SK-N-SH (cell line): ENCODE measurements at regions not wholly inside any gene's neighbourhood (a gene's known extent, or its start where the extent isn't known, plus 50 kb on each side); places are given as distances from the start of the nearest gene placed in this dataset.

Source experiments
- CTCF ChIA-PET: fragments of 300-600, 350-600 bp; formaldehyde crosslinking; extraction: SDS; loops from one replicate; lab custom pipeline; 2021; lab: Yijun Ruan, JAX
- POLR2A ChIA-PET: fragments of 350-600 bp; sonication (Branson Sonifier 250); formaldehyde crosslinking; extraction: SDS; loops from one replicate; lab custom pipeline; 2020; ENCODE audit warnings: antibody characterized with exemption, inconsistent platforms; lab: Yijun Ruan, JAX
- DNase-seq: peaks from one replicate; pipeline ENCODE4 v3.0.0; 2012
- H2AFZ ChIP-seq: fragments of 200-600 bp; sonication (generic); 2 replicates; pipeline ENCODE4 v1.8.1; 2016; ENCODE audit warnings: antibody characterized with exemption, mild to moderate bottlenecking, low read depth
- H3F3A ChIP-seq: fragments of 200-600 bp; sonication (generic); replicated peaks from 2 replicates; pipeline ENCODE3; 2016; ENCODE audit warnings: antibody characterized with exemption, mild to moderate bottlenecking; ENCODE audit not compliant: insufficient read depth
- H3K27ac ChIP-seq, 2 experiments: fragments of 200-500 bp in 1 of 2; fragments of 200-600 bp in 1 of 2; sonication (Bioruptor generic) in 1 of 2; sonication (generic), shearing (Covaris generic) in 1 of 2; 2 replicates each; pipeline versions ENCODE4 v1.5.1 to v1.6.1; 2014 to 2016; ENCODE audit warnings: low read depth in 2 of 2, inconsistent platforms in 1 of 2, low read length in 1 of 2, mild to moderate bottlenecking in 1 of 2, mixed read lengths in 1 of 2
- H3K27me3 ChIP-seq: fragments of 200-600 bp; sonication (generic), shearing (Covaris generic); 2 replicates; pipeline ENCODE4 v1.6.1; 2016; ENCODE audit warnings: mixed run types; ENCODE audit not compliant: insufficient read depth
- H3K36me3 ChIP-seq, 2 experiments: fragments of 200-500 bp in 1 of 2; fragments of 200-600 bp in 1 of 2; sonication (Bioruptor generic) in 1 of 2; sonication (generic) in 1 of 2; replicated peaks in 1 of 2; 2 replicates each; pipeline versions ENCODE3 to v1.5.1; 2014 to 2016; ENCODE audit warnings: low read length in 1 of 2, mild to moderate bottlenecking in 1 of 2; ENCODE audit not compliant: insufficient read depth in 2 of 2, control insufficient read depth in 1 of 2
- H3K4me1 ChIP-seq, 2 experiments: fragments of 200-500 bp in 1 of 2; fragments of 200-600 bp in 1 of 2; sonication (Bioruptor generic) in 1 of 2; sonication (generic), shearing (Covaris generic) in 1 of 2; 2 replicates each; pipeline versions ENCODE4 v1.5.1 to v1.6.1; 2014 to 2016; ENCODE audit warnings: low read depth in 1 of 2, low read length in 1 of 2, mixed run types in 1 of 2; ENCODE audit not compliant: insufficient read depth in 2 of 2, control insufficient read depth in 1 of 2
- H3K4me2 ChIP-seq: fragments of 200-600 bp; sonication (generic), shearing (Covaris generic); 2 replicates; pipeline ENCODE4 v1.6.1; 2017; ENCODE audit warnings: mixed run types
- H3K4me3 ChIP-seq, 2 experiments: fragments of 200-500 bp in 1 of 2; fragments of 200-600 bp in 1 of 2; sonication (Bioruptor generic) in 1 of 2; sonication (generic), shearing (Covaris generic) in 1 of 2; 2 replicates each; pipeline versions ENCODE4 v1.5.1 to v1.8.1; 2014 to 2016; ENCODE audit warnings: low read depth in 2 of 2, inconsistent platforms in 1 of 2, low read length in 1 of 2, mild to moderate bottlenecking in 1 of 2, mixed read lengths in 1 of 2, moderate library complexity in 1 of 2
- H3K79me2 ChIP-seq: fragments of 200-600 bp; sonication (generic); 2 replicates; pipeline ENCODE4 v1.8.1; 2017; ENCODE audit warnings: mild to moderate bottlenecking; ENCODE audit not compliant: insufficient read depth
- H3K9ac ChIP-seq: fragments of 200-600 bp; sonication (generic); 2 replicates; pipeline ENCODE4 v1.6.1; 2017; ENCODE audit warnings: mixed run types
- H3K9me2 ChIP-seq: fragments of 200-600 bp; sonication (generic); 2 replicates; pipeline ENCODE4 v1.6.1; 2017; ENCODE audit warnings: mixed run types
- H3K9me3 ChIP-seq: fragments of 200-600 bp; sonication (generic); 2 replicates; pipeline ENCODE4 v1.6.1; 2017; ENCODE audit warnings: mixed run types, mild to moderate bottlenecking, moderate library complexity
- H4K20me1 ChIP-seq: fragments of 200-600 bp; sonication (generic); 2 replicates; pipeline ENCODE4 v1.6.1; 2017; ENCODE audit warnings: mild to moderate bottlenecking, mixed run types; ENCODE audit not compliant: insufficient read depth
- CHD2 ChIP-seq: fragments of 150-350 bp; IDR thresholded peaks from 2 replicates; pipeline ENCODE4 v1.6.1; 2018; ENCODE audit warnings: low read length; ENCODE audit not compliant: partially characterized antibody
- CTCF ChIP-seq: fragments of 200-600 bp; sonication (generic); IDR thresholded peaks from 2 replicates; pipeline ENCODE4 v1.6.1; 2017; ENCODE audit warnings: antibody characterized with exemption, mild to moderate bottlenecking, moderate library complexity
- ELF1 ChIP-seq: IDR thresholded peaks from 2 replicates; pipeline ENCODE4 v1.4.0; 2012
- EP300 ChIP-seq, 2 experiments: IDR thresholded peaks; 2 replicates each; pipeline versions ENCODE4 v1.4.0 to v1.6.1; 2012; ENCODE audit warnings: borderline replicate concordance in 1 of 2, low read depth in 1 of 2, low read length in 1 of 2
- FOXM1 ChIP-seq: IDR thresholded peaks from 2 replicates; pipeline ENCODE4 v1.4.0; 2012; ENCODE audit warnings: low read depth, mild to moderate bottlenecking
- GABPA ChIP-seq: IDR thresholded peaks from 2 replicates; pipeline ENCODE4 v1.4.0; 2012; ENCODE audit warnings: low read depth, mild to moderate bottlenecking
- GATA2 ChIP-seq: sonication (generic); formaldehyde crosslinking; IDR thresholded peaks from 2 replicates; pipeline ENCODE4 v1.5.0; 2020; ENCODE audit warnings: mild to moderate bottlenecking, missing genetic modification reagents
- IRF3 ChIP-seq: fragments of 150-350 bp; IDR thresholded peaks from 2 replicates; pipeline ENCODE4 v1.6.1; 2016; ENCODE audit warnings: mild to moderate bottlenecking, low read depth, low read length
- MAX ChIP-seq: IDR thresholded peaks from 2 replicates; pipeline ENCODE4 v1.4.0; 2012; ENCODE audit warnings: low read depth
- MXI1 ChIP-seq: IDR thresholded peaks from 2 replicates; pipeline ENCODE4 v1.6.1; 2012; ENCODE audit warnings: mild to moderate bottlenecking, low read depth, low read length, improper control_type of control experiment
- REST ChIP-seq: IDR thresholded peaks from 2 replicates; pipeline ENCODE4 v1.6.1; 2012; ENCODE audit warnings: mild to moderate bottlenecking, low read depth, low read length, moderate library complexity
- RFX5 ChIP-seq: IDR thresholded peaks from 2 replicates; pipeline ENCODE4 v1.6.1; 2012; ENCODE audit warnings: mild to moderate bottlenecking, improper control_type of control experiment, low read length
- RXRA ChIP-seq: IDR thresholded peaks from 2 replicates; pipeline ENCODE4 v1.4.0; 2012; ENCODE audit warnings: low read depth, mild to moderate bottlenecking, borderline replicate concordance
- SIN3A ChIP-seq: IDR thresholded peaks from 2 replicates; pipeline ENCODE4 v1.6.1; 2012; ENCODE audit warnings: low read depth, mild to moderate bottlenecking, low read length, moderate library complexity, borderline replicate concordance
- SMC3 ChIP-seq: IDR thresholded peaks from 2 replicates; pipeline ENCODE4 v1.6.1; 2012; ENCODE audit warnings: low read depth, low read length, improper control_type of control experiment
- TAF1 ChIP-seq: IDR thresholded peaks from 2 replicates; pipeline ENCODE4 v1.6.1; 2012; ENCODE audit warnings: low read depth, mild to moderate bottlenecking, low read length, moderate library complexity, borderline replicate concordance
- TCF12 ChIP-seq: IDR thresholded peaks from 2 replicates; pipeline ENCODE4 v1.4.0; 2012
- TEAD4 ChIP-seq: IDR thresholded peaks from 2 replicates; pipeline ENCODE4 v1.4.0; 2012; ENCODE audit warnings: mild to moderate bottlenecking, borderline replicate concordance; ENCODE audit not compliant: insufficient read depth
- USF2 ChIP-seq: fragments of 150-350 bp; IDR thresholded peaks from 2 replicates; pipeline ENCODE4 v1.6.1; 2017; ENCODE audit warnings: antibody characterized with exemption, low read length, low read depth, borderline replicate concordance
- ZBTB33 ChIP-seq: IDR thresholded peaks from 2 replicates; pipeline ENCODE4 v1.4.0; 2012; ENCODE audit warnings: low read depth, borderline replicate concordance
- WGBS: methylation state at CpG from one replicate; pipeline ENCODE4 v1.1.6; 2017; ENCODE audit warnings: low lambda C conversion rate; 5-methylcytosine and 5-hydroxymethylcytosine counted together

GRCh38 chr3:66744521-66744920, 243.7 kb upstream of the LRIG1 start:
- no peaks in the 10 kb centered on the region; the same call in 1 of the 2 replicates for H3K27me3 ChIP-seq
- H3K27ac ChIP-seq, result no peak overlapping the region
- ChIA-PET POLR2A (no interaction called here), CTCF (interaction anchor here (0.7 to 0.8 kb wide), 2 partner anchors 13 to 330 kb away, joined by 3 read pairs; no protein-coding TSS in a partner anchor)
- H3K9ac ChIP-seq, result no peak overlapping the region
- TF ChIP-seq IRF3, result no peak
- no peak for TF ChIP-seq GATA2 (CRISPR knock-in tag)
- no peak for TF ChIP-seq EP300 (IDR thresholded peaks at IDR 0.05; ENCODE audit: borderline replicate concordance in 1 of 2, low read depth in 1 of 2, low read length in 1 of 2)
- TF ChIP-seq FOXM1, result no peak
- no peak for TF ChIP-seq MXI1
- TF ChIP-seq USF2, result no peak
- no peak for TF ChIP-seq RFX5
- no peak for TF ChIP-seq CTCF
- no peak for TF ChIP-seq MAX
- TF ChIP-seq TCF12, result no peak
- no peak for TF ChIP-seq REST
- TF ChIP-seq TEAD4, result no peak
- no peak for TF ChIP-seq SIN3A
- no peak for TF ChIP-seq CHD2
- no peak for TF ChIP-seq TAF1
- no peak for TF ChIP-seq RXRA
- no peak for TF ChIP-seq ZBTB33
- no peak for TF ChIP-seq GABPA
- TF ChIP-seq SMC3, result no peak
- TF ChIP-seq ELF1, result no peak
- no peak overlapping the region for H3K4me2 ChIP-seq
- H3K4me1 ChIP-seq, result no peaks in the 10 kb centered on the region; a peak in 1 of 4 replicates
- 8% methylated on average over 1 of the region's 1 CpG for WGBS
- no peaks in the 10 kb centered on the region for H3K9me2 ChIP-seq
- no peaks in the 10 kb centered on the region for H3K9me3 ChIP-seq
- H2AFZ ChIP-seq, result no peak overlapping the region
- no peaks in the 10 kb centered on the region for H4K20me1 ChIP-seq
- H3K36me3 ChIP-seq, result no peaks in the 10 kb centered on the region
- no peak overlapping the region for H3K4me3 ChIP-seq
- no peak for DNase-seq
- H3F3A ChIP-seq, result no peaks in the 10 kb centered on the region
- no peaks in the 10 kb centered on the region for H3K79me2 ChIP-seq
